ENCODE measurements at regions not wholly inside any gene's neighbourhood (a gene's known extent, or its start where the extent isn't known, plus 50 kb on each side); places are given as distances from the start of the nearest gene placed in this dataset.

GRCh38 chr9:96020792-96021550 lies 145.5 kb downstream of the ERCC6L2 start:
- Histone ChIP-seq H3K4me2 (ENCODE audit: insufficient read depth, low read length) (no peak overlapping the region), H3K36me3 (ENCODE audit: insufficient read depth, low read length) (peaks cover 13% of the 10 kb centered on the region; the same call in 1 of the 2 replicates), H3K79me2 (ENCODE audit: insufficient read depth, low read length) (no peaks in the 10 kb centered on the region), H3K27me3 (ENCODE audit: insufficient read depth, low read length, poor library complexity) (no peaks in the 10 kb centered on the region), H3K9me3 (ENCODE audit: insufficient read depth, low read length, severe bottlenecking) (no peaks in the 10 kb centered on the region), H3K9ac (ENCODE audit: low read depth, low read length) (no peak overlapping the region), H2AFZ (ENCODE audit: low read depth, low read length) (no peak overlapping the region), H3K4me1 (ENCODE audit: insufficient read depth, low read length) (peaks cover 19% of the 10 kb centered on the region), H3K27ac (ENCODE audit: low read length) (no peak overlapping the region), H4K20me1 (ENCODE audit: insufficient read depth, low read length) (no peaks in the 10 kb centered on the region), H3K4me3 (ENCODE audit: low read depth in 1 of 2, low read length in 2 of 2) (no peak overlapping the region)
- no peak for DNase-seq
- no peak for ATAC-seq (ENCODE audit: insufficient read depth, low read depth)
- no peak for TF ChIP-seq EZH2 (IDR thresholded peaks at IDR 0.05; ENCODE audit: borderline replicate concordance, low read depth, low read length, severe bottlenecking)

- ATAC-seq (ENCODE audit: insufficient read depth, low read depth) = no peak
- peaks cover 25% of the 10 kb centered on the region for H3K4me1 ChIP-seq (ENCODE audit: insufficient read depth, low read length)
- no peak overlapping the region for H3K4me2 ChIP-seq (ENCODE audit: insufficient read depth, low read length)
- no peak for DNase-seq
- no peaks in the 10 kb centered on the region for H3K79me2 ChIP-seq (ENCODE audit: insufficient read depth, low read length)
- H3K36me3 ChIP-seq (ENCODE audit: insufficient read depth, low read length) = peaks cover 13% of the 10 kb centered on the region; the same call in 1 of the 2 replicates
- H3K9me3 ChIP-seq (ENCODE audit: insufficient read depth, low read length, severe bottlenecking) = no peaks in the 10 kb centered on the region
- no peak overlapping the region for H3K9ac ChIP-seq (ENCODE audit: low read depth, low read length)
- H2AFZ ChIP-seq (ENCODE audit: low read depth, low read length) = no peak overlapping the region
- no peak overlapping the region for H3K4me3 ChIP-seq (ENCODE audit: low read depth in 1 of 2, low read length in 2 of 2)
- TF ChIP-seq, protein P1, sequence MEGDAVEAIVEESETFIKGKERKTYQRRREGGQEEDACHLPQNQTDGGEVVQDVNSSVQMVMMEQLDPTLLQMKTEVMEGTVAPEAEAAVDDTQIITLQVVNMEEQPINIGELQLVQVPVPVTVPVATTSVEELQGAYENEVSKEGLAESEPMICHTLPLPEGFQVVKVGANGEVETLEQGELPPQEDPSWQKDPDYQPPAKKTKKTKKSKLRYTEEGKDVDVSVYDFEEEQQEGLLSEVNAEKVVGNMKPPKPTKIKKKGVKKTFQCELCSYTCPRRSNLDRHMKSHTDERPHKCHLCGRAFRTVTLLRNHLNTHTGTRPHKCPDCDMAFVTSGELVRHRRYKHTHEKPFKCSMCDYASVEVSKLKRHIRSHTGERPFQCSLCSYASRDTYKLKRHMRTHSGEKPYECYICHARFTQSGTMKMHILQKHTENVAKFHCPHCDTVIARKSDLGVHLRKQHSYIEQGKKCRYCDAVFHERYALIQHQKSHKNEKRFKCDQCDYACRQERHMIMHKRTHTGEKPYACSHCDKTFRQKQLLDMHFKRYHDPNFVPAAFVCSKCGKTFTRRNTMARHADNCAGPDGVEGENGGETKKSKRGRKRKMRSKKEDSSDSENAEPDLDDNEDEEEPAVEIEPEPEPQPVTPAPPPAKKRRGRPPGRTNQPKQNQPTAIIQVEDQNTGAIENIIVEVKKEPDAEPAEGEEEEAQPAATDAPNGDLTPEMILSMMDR (IDR thresholded peaks at IDR 0.05; ENCODE audit: borderline replicate concordance, extremely low read depth, low read length, poor library complexity, severe bottlenecking) = no peak
- TF ChIP-seq EZH2 (IDR thresholded peaks at IDR 0.05; ENCODE audit: borderline replicate concordance, low read depth, low read length, severe bottlenecking) = no peak
- H3K27me3 ChIP-seq (ENCODE audit: insufficient read depth, low read length, poor library complexity) = no peaks in the 10 kb centered on the region
- H3K27ac ChIP-seq (ENCODE audit: low read length) = no peak overlapping the region
- no peaks in the 10 kb centered on the region for H4K20me1 ChIP-seq (ENCODE audit: insufficient read depth, low read length)
These were observed 144.9 kb downstream of the ERCC6L2 start for GRCh38 chr9:96020300-96020791.

Measured in DND-41 (cell line).